CD4-positive, alpha-beta T cell treated with Interleukin-4 for 1 hour (primary cell): ENCODE measurements at regions not wholly inside any gene's neighbourhood (a gene's known extent, or its start where the extent isn't known, plus 50 kb on each side); places are given as distances from the start of the nearest gene placed in this dataset.

Source experiments
- DNase-seq, 2 donors: peaks; one replicate each; pipeline ENCODE4 v3.0.0-alpha.2; 2020 to 2022

GRCh38 chr1:29520571-29521437, 284.5 kb downstream of the PTPRU start:
- DNase-seq, result no peak

- DNase-seq, result no peak
These were observed 283.4 kb downstream of the PTPRU start for GRCh38 chr1:29519788-29520110.

DNA sequence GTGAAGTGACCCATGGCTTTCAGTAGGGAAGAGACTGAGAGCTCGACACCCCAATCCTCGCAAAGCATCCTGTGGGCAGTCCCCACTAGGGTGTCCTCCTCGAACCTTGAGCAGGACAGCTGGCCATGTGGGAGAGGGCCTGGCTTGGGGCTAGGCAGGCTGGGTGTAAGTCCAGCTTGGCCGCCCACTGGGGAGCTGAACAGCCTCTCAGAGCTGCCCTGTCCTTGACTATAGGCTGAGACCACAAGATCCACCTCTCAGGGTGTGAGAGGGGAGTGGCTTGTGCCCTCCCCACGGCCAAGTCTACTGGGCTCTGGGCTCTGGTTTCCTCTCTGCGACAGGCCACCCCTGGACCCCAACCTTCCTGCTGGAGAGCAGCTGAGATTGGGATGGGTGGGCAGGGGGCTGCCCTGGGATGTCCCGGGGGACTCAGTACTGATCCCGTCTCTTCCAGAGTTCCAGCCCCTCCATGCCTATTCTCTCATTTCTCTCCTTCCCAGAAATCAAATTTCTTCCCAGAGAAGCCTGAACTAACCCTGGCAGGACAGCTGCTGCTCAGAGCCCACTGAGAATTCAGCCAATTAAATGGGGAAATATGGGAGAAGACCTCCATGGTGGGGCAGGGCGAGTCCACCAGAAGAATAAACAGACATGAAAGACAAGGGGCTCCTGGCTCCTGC, 282.9 kb downstream of the PTPRU start:
- no peak for DNase-seq

DNA sequence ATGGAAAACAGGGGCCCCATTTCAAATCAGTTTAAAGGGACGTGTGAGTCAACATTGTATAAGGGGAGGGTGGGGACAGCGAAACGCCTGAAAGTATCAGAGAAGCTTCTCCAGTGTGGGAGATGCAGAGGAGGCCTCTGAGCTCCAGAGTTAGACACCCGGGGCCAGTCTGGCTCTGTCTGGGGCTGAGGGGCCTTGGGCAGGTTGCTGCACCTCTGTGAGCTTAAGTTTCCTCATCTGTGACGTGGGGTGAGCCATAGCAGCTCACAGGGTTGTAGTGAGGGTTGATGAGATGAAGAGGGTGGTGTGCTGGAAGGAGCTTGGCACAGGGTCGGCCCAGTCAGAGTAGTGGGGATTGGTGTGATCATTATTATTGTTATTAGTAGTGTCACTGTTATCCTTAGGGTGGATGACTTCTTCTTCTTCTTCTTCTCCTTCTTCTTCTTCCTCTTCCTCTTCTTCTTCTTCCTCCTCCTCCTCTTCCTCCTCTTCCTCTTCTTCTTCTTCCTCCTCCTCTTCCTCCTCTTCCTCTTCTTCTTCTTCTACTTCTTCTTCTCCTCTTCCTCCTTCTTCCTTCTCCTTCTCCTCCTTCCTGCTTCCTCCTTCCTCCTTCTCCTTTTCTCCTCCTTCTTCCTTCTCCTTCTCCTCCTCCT, 282.0 kb downstream of the PTPRU start:
- DNase-seq, result no peak

- no peak for DNase-seq
These were observed 281.1 kb downstream of the PTPRU start for GRCh38 chr1:29517251-29518086.

DNA sequence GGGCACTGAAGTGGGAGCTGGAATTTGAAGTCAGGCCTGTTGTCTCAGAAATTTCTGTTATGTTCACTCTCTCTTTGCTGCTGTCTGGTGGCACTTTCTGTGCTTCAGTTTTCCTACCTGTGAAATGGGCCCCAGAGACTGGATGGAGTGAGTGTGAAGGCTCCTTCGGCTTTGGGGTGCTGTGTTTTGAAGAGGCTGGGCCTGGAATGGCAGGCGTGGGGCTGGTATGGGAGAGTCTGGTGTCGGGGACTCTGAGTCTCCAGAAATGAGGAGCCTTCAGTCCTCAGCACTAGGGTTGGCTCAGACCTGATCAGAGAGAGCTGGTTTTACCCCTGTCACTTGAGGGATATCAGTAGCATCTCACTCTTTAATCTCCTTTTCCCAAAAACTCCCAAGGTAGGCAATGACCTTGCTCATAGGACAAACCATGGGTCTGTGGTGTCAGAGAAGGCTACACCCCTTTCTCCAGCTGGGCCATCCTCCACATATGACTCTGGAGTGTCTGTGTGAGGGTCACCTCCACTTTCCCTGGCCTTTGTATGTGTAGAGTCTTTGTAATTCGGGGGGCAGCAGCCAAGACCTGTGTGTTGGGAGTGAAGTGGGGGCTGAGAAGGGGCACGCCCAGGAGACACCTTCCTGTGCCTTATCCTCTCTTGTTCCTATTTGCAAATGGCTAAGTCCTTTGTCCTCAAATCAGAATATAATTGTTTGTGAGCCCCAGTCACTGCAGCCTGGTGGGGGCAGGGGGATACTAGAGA, 279.9 kb downstream of the PTPRU start:
- no peak for DNase-seq

DNA sequence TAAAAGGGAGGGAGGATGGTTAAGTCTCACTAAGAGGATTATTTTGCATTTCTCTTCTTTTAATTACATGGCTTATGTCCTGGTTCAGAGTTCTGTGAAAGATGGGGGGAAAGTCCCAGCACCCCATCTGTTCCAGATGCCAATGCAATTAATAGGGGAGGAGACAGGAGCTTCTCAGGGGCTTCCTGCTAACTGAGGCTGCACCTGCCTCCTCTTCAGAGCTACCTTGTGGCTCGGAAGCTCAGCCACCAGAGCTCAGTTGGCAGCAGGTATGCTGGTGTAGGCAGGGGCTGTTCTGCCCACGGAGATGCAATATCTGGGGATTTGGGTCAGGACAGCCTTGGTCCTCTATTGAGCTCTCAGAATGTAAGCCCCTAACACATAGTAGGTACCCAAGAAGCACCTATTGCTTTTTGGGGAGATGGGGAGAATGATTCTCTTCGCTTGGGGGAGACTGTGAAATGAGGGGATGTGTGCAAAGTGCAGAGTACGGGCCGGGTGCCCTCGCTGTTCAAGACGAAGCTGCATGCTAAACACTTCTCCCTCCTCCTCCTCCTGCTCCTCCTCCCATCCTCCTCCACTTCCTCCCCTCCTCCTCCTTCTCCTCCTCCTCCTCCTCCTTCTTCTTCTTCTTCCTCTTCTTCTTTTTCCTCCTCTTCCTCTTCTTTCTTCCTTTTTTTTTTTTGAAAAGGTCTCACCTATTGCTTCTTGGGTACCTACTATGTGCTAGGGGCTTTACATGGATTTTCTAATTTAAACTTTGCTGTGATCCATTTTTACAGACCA, 279.0 kb downstream of the PTPRU start:
- DNase-seq, result no peak

- DNase-seq, result no peak
These were observed 278.2 kb downstream of the PTPRU start for GRCh38 chr1:29514361-29515169.

GRCh38 chr1:29513357-29513756, 277.0 kb downstream of the PTPRU start:
- DNase-seq, result no peak

DNA sequence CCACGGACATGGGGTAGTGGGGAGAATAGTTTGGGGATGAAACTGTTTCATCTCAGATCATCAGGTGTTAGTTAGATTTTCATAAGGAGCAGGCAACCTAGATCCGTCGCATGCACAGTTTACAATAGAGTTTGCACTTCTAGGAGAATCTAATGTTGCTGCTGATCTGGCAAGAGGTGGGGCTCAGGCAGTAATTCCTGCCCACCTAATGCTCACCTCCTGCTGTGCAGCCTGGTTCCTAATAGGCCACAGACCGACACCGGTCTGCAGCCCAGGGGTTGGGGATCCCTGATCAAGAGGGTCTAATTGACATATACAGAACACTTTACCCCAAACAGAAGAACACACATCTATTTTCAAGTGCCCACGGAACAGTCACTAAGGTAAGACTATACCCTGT, 275.1 kb downstream of the PTPRU start:
- no peak for DNase-seq

- DNase-seq, result no peak
These were observed 272.3 kb downstream of the PTPRU start for GRCh38 chr1:29508458-29509107.

DNA sequence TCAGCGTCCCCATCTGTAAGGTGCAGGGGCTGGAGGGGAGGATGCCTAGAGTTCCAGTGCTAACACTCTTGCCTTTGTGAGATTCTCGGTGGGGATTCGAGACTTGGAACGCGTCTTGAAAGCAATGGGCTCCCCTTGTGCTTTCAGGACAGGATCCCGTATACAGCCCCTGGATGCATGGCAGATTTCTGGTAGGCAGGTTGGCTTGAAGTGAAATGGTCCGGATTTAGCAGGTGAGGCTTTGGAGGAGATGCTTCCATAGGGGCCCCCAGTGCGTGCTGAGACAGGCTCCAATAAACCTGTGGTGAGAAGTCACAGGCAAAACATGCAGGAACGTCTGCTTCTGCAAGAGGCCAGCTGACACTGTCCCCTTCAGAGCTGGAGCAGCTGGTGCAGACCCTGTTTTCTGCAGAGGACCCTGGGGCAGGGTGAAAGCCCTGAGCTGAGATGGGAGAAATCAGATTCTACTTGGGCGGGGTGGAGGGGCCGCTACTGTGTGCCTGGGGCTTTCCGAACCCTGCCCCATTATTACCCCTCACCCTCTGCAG, 270.4 kb downstream of the PTPRU start:
- DNase-seq, result no peak

GRCh38 chr1:29505532-29506220, 269.4 kb downstream of the PTPRU start:
- DNase-seq, result no peak

- no peak for DNase-seq
These were observed 268.5 kb downstream of the PTPRU start for GRCh38 chr1:29504709-29505410.

DNA sequence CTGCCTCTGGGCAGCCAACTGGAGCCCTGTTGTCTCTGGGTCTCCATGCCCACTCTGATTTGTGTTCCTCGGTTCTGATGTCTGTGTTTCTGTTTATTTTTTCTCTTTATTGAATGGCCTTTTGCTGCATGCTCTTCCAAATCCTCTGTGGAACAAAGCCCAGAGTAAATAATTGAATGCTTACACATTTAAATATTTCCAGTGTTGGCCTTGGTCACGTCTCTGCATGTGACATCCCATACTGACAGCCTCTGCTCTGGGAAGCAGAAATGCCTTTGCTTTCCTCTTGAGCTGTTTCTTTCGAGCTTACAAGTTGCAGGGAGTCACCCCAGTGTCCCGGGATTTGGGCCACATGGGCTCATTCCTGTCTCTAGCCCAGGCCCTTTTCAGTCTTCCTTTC, 267.9 kb downstream of the PTPRU start:
- no peak for DNase-seq

DNA sequence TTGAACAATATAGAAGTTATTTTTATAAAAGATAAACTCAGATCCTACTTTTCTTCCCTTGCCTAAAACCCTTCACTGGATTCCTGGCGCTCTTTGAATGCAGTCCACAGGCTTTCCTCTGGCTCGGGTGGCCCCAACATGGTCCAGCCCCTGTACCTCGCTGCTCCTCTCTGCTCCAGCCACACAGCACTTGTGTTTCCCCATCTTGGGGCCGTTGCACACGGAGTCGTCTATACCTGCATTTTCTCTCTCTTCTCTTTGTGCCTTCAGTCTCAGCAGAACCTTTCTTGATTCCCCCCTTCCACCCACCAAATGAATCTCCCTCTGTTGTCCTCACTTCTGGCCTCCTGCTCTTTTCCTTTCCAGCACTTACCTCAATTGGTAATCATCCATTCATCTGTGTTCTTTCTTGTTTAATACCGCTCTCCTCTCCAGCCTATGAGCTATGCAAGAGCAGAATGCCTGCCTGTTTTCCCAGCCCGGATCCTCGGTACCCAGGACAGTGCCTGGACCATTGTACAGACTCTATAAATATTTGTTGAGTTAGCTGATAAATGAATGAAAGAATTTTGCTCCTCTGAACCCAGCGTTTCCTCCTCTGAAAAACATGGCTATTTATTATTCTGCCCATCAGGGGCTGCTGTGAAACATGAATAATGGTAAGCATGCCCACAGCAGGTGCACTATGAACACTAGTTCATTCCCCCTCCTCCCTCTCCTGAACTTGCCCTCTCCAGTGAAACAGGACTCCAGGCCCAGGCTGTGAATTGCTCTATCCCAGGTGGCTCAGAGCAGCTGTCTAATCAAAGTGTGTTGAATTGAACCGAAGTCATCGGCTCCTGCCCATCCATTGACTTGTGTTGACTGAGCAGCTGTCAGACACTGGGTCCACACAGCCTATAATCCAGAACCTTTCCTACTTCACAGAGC, 266.9 kb downstream of the PTPRU start:
- DNase-seq, result no peak

DNA sequence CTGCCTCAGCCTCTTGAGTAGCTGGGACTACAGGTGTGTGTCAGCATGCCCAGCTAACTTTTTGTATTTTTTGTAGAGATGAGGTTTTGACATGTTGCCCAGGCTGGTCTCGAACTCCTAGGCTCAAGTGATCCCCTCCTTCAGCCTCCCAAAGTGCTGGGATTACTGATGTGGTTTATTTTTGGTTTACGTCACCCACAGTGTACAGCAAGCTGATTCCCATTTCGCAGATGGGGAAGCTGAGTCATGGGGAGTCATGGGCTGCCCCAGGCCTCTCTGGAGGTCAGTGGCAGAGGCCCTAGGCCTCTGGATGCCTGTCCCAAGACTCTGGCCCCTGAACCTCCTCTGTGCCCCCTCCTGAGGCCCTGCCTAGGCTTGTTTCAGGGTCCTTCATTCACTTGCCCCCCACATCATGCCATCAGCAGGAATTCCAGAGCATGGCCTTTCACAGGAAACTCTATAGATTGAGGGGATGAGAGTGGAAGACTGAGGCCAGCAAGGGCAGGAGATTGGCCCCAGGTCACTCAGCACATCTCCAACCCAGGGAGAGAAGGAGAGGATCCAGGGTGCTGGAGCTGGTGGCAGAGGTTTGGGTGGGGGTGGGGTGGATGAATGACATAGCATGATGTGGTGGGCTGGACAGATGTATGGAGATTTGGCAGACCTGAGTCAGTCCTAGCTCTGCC, 266.0 kb downstream of the PTPRU start:
- DNase-seq, result no peak
